Neutrophil (primary cell): ENCODE measurements at regions not wholly inside any gene's neighbourhood (a gene's known extent, or its start where the extent isn't known, plus 50 kb on each side); places are given as distances from the start of the nearest gene placed in this dataset.

Experiments
- H3K27ac ChIP-seq: fragments of 200-600 bp; sonication (generic); 2 replicates; pipeline ENCODE4 v1.5.1; 2016; ENCODE audit warnings: mild to moderate bottlenecking, moderate library complexity
- H3K27me3 ChIP-seq: fragments of 200-600 bp; sonication (generic); 2 replicates; pipeline ENCODE4 v1.6.0; 2016; ENCODE audit warnings: mild to moderate bottlenecking
- H3K36me3 ChIP-seq: fragments of 200-600 bp; sonication (generic); 2 replicates; pipeline ENCODE4 v1.5.1; 2017
- H3K4me1 ChIP-seq, 2 experiments: fragments of 200-600 bp in 1 of 2; sonication (generic) in 1 of 2; 1 replicate in 1 of 2; 2 replicates in 1 of 2; pipeline versions ENCODE4 v1.5.1 to v1.6.1; 2013 to 2016; ENCODE audit warnings: low read depth in 1 of 2, low read length in 1 of 2, mild to moderate bottlenecking in 1 of 2, moderate library complexity in 1 of 2; ENCODE audit not compliant: control insufficient read depth in 1 of 2, insufficient read depth in 1 of 2
- H3K4me3 ChIP-seq, 2 experiments: fragments of 200-600 bp in 1 of 2; sonication (generic) in 1 of 2; 1 replicate in 1 of 2; 2 replicates in 1 of 2; pipeline ENCODE4 v1.5.1; 2013 to 2016; ENCODE audit warnings: low read depth in 1 of 2, low read length in 1 of 2, mild to moderate bottlenecking in 1 of 2, moderate library complexity in 1 of 2
- H3K9me3 ChIP-seq: fragments of 200-600 bp; sonication (generic); 2 replicates; pipeline ENCODE4 v1.5.1; 2016
- TF ChIP-seq, protein P1 (sequence below): fragments of 200-600 bp; sonication (generic); IDR thresholded peaks from 2 replicates; pipeline ENCODE4 v1.5.1; 2016; ENCODE audit warnings: antibody characterized with exemption

DNA sequence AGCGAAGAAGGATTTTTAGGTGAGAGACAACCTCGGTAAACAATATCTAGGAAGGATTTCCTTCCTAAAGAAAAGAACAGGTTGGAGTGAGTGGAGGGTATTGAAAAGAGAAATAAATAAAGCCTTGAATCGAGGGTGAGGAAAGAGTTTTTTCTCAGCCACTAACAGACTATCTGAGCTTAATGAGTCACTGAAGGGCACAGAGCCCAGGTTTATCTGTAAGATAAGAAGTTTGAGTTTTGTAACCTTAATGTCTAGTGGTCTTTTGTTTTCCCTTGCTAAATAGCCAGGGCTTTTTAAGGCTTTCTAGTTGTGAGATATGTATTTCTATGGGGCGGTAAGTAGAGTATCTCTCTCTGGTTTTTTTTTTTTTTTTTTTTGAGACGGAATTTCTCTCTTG is 394.5 kb upstream of the KIRREL3 start:
- H3K27me3 ChIP-seq = no peaks in the 10 kb centered on the region
- TF ChIP-seq, protein P1, sequence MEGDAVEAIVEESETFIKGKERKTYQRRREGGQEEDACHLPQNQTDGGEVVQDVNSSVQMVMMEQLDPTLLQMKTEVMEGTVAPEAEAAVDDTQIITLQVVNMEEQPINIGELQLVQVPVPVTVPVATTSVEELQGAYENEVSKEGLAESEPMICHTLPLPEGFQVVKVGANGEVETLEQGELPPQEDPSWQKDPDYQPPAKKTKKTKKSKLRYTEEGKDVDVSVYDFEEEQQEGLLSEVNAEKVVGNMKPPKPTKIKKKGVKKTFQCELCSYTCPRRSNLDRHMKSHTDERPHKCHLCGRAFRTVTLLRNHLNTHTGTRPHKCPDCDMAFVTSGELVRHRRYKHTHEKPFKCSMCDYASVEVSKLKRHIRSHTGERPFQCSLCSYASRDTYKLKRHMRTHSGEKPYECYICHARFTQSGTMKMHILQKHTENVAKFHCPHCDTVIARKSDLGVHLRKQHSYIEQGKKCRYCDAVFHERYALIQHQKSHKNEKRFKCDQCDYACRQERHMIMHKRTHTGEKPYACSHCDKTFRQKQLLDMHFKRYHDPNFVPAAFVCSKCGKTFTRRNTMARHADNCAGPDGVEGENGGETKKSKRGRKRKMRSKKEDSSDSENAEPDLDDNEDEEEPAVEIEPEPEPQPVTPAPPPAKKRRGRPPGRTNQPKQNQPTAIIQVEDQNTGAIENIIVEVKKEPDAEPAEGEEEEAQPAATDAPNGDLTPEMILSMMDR = no peak
- H3K27ac ChIP-seq = no peak overlapping the region
- no peak overlapping the region for H3K4me3 ChIP-seq
- no peaks in the 10 kb centered on the region for H3K36me3 ChIP-seq
- H3K4me1 ChIP-seq = no peaks in the 10 kb centered on the region
- no peaks in the 10 kb centered on the region for H3K9me3 ChIP-seq

DNA sequence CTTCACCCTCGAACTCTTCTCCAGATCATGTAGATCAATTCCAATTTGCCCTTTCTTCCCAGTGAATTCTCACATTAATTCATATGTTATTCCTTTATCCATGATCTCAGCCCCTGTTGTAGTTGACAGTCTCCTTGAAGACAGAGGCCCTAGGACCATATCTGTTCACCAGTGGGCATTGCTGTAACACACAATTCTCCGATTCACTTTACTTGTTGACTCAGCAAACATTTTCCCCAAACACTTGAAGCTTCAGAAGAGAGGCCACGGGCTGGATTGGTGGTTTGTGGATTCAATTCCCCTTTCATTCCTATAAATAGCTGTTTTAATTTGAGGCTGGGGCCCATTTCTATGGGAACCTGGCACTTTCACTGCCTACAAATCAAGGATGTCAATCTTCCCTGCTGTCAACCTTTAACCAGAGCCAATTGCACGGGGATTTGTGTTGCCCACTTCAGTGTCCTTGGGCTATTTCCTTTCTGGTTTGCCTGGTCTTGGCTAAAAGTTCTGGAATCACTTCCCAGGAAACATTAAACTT is 393.0 kb upstream of the KIRREL3 start:
- TF ChIP-seq, protein P1 = no peak
- Histone ChIP-seq H3K4me3 (no peak overlapping the region), H3K27me3 (no peaks in the 10 kb centered on the region), H3K9me3 (no peaks in the 10 kb centered on the region), H3K27ac (no peak overlapping the region), H3K4me1 (no peaks in the 10 kb centered on the region), H3K36me3 (no peaks in the 10 kb centered on the region)

DNA sequence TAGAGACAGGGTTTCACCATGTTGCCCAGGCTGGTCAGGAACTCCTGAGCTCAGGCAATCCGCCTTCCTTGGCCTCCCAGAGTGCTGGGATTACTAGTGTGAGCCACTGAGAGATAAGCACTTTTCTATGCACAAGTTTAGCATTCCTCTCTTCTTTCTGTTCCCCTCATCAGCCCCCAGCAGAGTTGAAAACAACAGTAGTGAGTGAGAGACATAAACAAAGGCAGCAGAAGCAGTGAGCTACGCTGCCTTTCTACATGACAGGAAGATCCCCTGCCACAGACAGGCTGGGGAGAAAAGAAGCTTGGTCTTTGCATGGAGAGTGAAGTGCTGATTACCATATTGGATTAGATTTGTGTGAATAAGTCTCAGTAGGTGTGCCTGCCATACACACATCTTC is 392.0 kb upstream of the KIRREL3 start:
- Histone ChIP-seq H3K4me1 (no peaks in the 10 kb centered on the region), H3K36me3 (no peaks in the 10 kb centered on the region), H3K4me3 (no peak overlapping the region), H3K27ac (no peak overlapping the region), H3K9me3 (no peaks in the 10 kb centered on the region), H3K27me3 (no peaks in the 10 kb centered on the region)
- TF ChIP-seq, protein P1 = no peak

DNA sequence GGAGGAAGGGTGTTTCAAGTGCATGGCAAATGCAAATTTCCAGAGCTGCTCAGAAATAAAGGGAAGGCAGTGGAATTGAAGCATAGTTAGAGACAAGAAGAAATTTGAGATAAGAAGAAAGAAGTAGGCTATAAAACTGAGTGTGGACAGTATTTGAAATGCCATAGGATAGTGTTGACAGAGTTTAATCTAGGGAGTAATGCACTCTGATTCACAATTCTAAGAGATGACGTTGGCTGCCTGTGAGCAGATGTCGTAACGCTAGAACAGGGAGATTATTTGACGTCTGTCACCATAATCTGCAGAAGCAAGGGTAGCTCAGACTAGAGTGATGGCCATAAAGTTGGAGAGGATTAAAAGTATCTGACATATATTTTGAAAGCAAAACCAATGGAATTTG is 389.9 kb upstream of the KIRREL3 start:
- H3K27ac ChIP-seq = no peak overlapping the region
- no peaks in the 10 kb centered on the region for H3K4me1 ChIP-seq
- no peaks in the 10 kb centered on the region for H3K27me3 ChIP-seq
- no peaks in the 10 kb centered on the region for H3K9me3 ChIP-seq
- no peak overlapping the region for H3K4me3 ChIP-seq
- TF ChIP-seq, protein P1 = no peak
- H3K36me3 ChIP-seq = no peaks in the 10 kb centered on the region

DNA sequence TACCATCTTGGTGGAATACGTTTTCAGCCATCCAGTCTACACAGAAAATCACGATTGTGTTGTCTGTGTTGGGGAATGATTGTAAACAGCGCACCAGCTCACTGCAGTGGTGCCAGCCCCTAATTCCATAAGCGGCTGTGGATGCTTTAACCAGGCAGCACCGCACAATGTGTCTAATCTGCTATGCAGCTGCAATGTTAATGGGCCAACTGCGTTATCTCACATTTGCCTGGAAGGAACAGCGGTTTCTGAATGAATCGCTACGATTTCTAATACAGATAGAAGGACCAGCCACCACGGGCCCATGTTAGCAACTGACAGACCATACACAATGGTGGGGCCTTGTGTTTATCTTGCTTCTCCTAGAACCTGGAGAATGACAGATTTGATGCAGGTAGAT is 384.5 kb upstream of the KIRREL3 start:
- Histone ChIP-seq H3K9me3 (no peaks in the 10 kb centered on the region), H3K4me1 (no peaks in the 10 kb centered on the region), H3K4me3 (no peak overlapping the region), H3K27me3 (no peaks in the 10 kb centered on the region), H3K27ac (no peak overlapping the region), H3K36me3 (no peaks in the 10 kb centered on the region)
- TF ChIP-seq, protein P1 = no peak

DNA sequence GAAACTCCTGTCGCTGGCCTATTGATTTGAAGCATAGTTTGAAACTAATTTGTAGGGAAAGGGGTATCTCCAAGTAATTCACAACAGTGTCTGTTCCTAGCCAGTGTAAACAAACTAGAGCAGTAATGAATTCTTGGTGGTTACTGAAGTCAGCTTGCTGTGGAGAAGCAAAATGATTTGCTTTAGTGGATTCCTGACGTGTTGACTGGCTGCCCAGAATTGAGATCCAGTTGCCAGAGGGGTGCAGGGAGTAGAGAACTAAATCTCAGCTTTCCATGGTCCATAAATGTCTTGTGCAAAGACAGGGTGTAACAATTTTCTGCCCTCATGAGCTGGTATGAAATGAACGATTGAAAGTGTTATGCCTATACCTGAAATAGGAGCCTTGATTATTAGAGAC is 382.5 kb upstream of the KIRREL3 start:
- Histone ChIP-seq H3K36me3 (no peaks in the 10 kb centered on the region), H3K27ac (no peak overlapping the region), H3K9me3 (no peaks in the 10 kb centered on the region), H3K4me1 (no peaks in the 10 kb centered on the region), H3K4me3 (no peak overlapping the region), H3K27me3 (no peaks in the 10 kb centered on the region)
- TF ChIP-seq, protein P1 = no peak
